ENCODE measurements at regions not wholly inside any gene's neighbourhood (a gene's known extent, or its start where the extent isn't known, plus 50 kb on each side); places are given as distances from the start of the nearest gene placed in this dataset.

DNA sequence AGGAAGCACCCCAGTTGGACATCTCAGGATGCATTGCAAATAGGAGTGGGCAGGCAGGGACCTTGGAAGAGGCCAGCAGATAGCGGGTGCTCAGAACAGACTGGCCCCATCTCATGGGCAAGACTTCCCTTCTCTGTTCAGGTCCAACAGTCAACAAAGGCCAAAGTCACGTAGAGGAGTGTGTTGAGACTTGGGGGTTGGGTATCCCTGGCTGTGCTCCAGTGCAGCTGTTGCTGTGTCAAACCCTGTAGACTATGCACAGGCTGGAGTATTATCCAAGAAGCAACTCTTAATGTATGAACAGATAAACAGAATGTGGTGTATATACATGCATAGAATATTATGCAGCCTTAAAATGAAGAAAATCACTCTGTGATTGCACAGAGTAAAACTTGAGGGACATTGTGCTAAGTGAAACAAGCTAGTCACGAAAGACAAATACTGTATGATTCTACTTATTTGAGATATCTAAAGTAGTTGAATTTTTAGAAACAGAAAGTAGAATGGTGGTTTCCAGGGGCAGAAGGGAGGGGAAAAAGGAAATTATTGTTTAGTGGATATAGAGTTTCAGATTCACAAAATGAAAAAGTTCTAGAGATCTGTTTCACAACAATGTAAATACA lies 192.1 kb upstream of the LCORL start:
- TF ChIP-seq, protein P1, sequence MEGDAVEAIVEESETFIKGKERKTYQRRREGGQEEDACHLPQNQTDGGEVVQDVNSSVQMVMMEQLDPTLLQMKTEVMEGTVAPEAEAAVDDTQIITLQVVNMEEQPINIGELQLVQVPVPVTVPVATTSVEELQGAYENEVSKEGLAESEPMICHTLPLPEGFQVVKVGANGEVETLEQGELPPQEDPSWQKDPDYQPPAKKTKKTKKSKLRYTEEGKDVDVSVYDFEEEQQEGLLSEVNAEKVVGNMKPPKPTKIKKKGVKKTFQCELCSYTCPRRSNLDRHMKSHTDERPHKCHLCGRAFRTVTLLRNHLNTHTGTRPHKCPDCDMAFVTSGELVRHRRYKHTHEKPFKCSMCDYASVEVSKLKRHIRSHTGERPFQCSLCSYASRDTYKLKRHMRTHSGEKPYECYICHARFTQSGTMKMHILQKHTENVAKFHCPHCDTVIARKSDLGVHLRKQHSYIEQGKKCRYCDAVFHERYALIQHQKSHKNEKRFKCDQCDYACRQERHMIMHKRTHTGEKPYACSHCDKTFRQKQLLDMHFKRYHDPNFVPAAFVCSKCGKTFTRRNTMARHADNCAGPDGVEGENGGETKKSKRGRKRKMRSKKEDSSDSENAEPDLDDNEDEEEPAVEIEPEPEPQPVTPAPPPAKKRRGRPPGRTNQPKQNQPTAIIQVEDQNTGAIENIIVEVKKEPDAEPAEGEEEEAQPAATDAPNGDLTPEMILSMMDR (IDR thresholded peaks at IDR 0.05): no peak
- no peak overlapping the region for H3K9ac ChIP-seq (ENCODE audit: low read depth in 2 of 2, low read length in 2 of 2)
- H3K27ac ChIP-seq: no peak overlapping the region
- no peaks in the 10 kb centered on the region for H3K9me3 ChIP-seq
- H3K4me3 ChIP-seq: no peak overlapping the region
- no peaks in the 10 kb centered on the region for H3K27me3 ChIP-seq
- no peaks in the 10 kb centered on the region for H3K36me3 ChIP-seq
- intact Hi-C loops (cut with DNase I): no loop called here
- H3K4me1 ChIP-seq: no peaks in the 10 kb centered on the region
- no peak for DNase-seq

GRCh38 chr4:18209448-18209847 lies 187.9 kb upstream of the LCORL start:
- intact Hi-C loops (cut with DNase I): no loop called here
- H3K9me3 ChIP-seq: no peaks in the 10 kb centered on the region
- H3K9ac ChIP-seq (ENCODE audit: low read depth in 2 of 2, low read length in 2 of 2): no peak overlapping the region
- no peaks in the 10 kb centered on the region for H3K27me3 ChIP-seq
- TF ChIP-seq, protein P1 (IDR thresholded peaks at IDR 0.05): no peak
- H3K27ac ChIP-seq: no peak overlapping the region
- no peak for DNase-seq
- H3K4me3 ChIP-seq: no peak overlapping the region
- H3K36me3 ChIP-seq: no peaks in the 10 kb centered on the region
- no peaks in the 10 kb centered on the region for H3K4me1 ChIP-seq

GRCh38 chr4:18203966-18204365 lies 182.4 kb upstream of the LCORL start:
- Histone ChIP-seq H3K27ac (no peak overlapping the region), H3K4me1 (no peaks in the 10 kb centered on the region), H3K9me3 (no peaks in the 10 kb centered on the region), H3K36me3 (no peaks in the 10 kb centered on the region), H3K4me3 (no peak overlapping the region), H3K9ac (ENCODE audit: low read depth in 2 of 2, low read length in 2 of 2) (no peak overlapping the region), H3K27me3 (no peaks in the 10 kb centered on the region)
- no peak for DNase-seq
- TF ChIP-seq, protein P1 (IDR thresholded peaks at IDR 0.05): no peak
- intact Hi-C loops (cut with DNase I): no loop called here

- no peak overlapping the region for H3K9ac ChIP-seq (ENCODE audit: low read depth in 2 of 2, low read length in 2 of 2)
- H3K36me3 ChIP-seq: no peaks in the 10 kb centered on the region
- H3K4me3 ChIP-seq: no peak overlapping the region
- H3K4me1 ChIP-seq: no peaks in the 10 kb centered on the region
- TF ChIP-seq, protein P1 (IDR thresholded peaks at IDR 0.05): no peak
- no peaks in the 10 kb centered on the region for H3K27me3 ChIP-seq
- H3K27ac ChIP-seq: no peak overlapping the region
- H3K9me3 ChIP-seq: no peaks in the 10 kb centered on the region
- intact Hi-C loops (cut with DNase I): no loop called here
- DNase-seq: no peak
Observed at GRCh38 chr4:18202486-18202885, 180.9 kb upstream of the LCORL start.

DNA sequence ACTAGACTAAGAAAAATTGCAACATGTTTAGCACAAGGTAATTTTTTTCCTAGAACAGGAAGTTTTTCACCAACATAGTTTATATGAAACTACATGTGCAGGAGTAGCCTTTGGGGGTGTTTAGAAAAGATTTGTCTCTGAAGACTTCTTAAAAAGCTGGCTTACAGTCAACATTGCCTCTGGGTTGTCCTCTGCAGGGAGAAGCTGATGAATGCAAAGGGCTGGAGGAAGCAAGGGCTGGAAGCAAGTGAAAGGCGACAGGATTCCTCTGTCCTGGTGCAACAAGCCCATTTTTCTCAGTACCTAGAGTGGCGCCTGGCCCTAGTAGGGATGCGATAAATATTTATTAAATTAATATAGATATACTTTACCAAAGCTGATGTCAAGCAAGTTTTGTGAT lies 180.3 kb upstream of the LCORL start:
- no peaks in the 10 kb centered on the region for H3K4me1 ChIP-seq
- TF ChIP-seq, protein P1 (IDR thresholded peaks at IDR 0.05): no peak
- DNase-seq: no peak
- no peaks in the 10 kb centered on the region for H3K36me3 ChIP-seq
- intact Hi-C loops (cut with DNase I): no loop called here
- H3K9me3 ChIP-seq: no peaks in the 10 kb centered on the region
- H3K27me3 ChIP-seq: no peaks in the 10 kb centered on the region
- no peak overlapping the region for H3K27ac ChIP-seq
- no peak overlapping the region for H3K9ac ChIP-seq (ENCODE audit: low read depth in 2 of 2, low read length in 2 of 2)
- no peak overlapping the region for H3K4me3 ChIP-seq

Data from colonic mucosa (tissue), 4 donors.